Neural cell (in vitro differentiated cells): ENCODE measurements at regions not wholly inside any gene's neighbourhood (a gene's known extent, or its start where the extent isn't known, plus 50 kb on each side); places are given as distances from the start of the nearest gene placed in this dataset.

Experiments
- H2AFZ ChIP-seq: fragments of 200-600, 300-800 bp; sonication (generic), shearing (Covaris generic); 2 replicates; pipeline ENCODE4 v1.6.0; 2014; ENCODE audit warnings: low read depth, mild to moderate bottlenecking, antibody characterized with exemption, low read length, moderate library complexity
- H3F3A ChIP-seq: fragments of 200-600 bp; shearing (Covaris generic); 2 replicates; pipeline ENCODE4 v1.6.1; 2016; ENCODE audit warnings: mild to moderate bottlenecking, moderate library complexity, mixed read lengths, antibody characterized with exemption, low read length; ENCODE audit not compliant: insufficient read depth, poor library complexity, severe bottlenecking
- H3K27ac ChIP-seq: fragments of 200-600, 300-800 bp; sonication (generic), shearing (Covaris generic); 2 replicates; pipeline ENCODE4 v1.5.1; 2014; ENCODE audit warnings: mild to moderate bottlenecking, low read length, moderate library complexity
- H3K27me3 ChIP-seq: fragments of 300-800, 200-600 bp; sonication (generic), shearing (Covaris generic); 2 replicates; pipeline ENCODE4 v1.6.0; 2014; ENCODE audit warnings: mild to moderate bottlenecking, low read depth, low read length, moderate library complexity; ENCODE audit not compliant: insufficient read depth
- H3K36me3 ChIP-seq: fragments of 300-800, 200-600 bp; sonication (generic), shearing (Covaris generic); 2 replicates; pipeline ENCODE4 v1.5.1; 2014; ENCODE audit warnings: mild to moderate bottlenecking, antibody characterized with exemption, low read length, moderate library complexity; ENCODE audit not compliant: insufficient read depth
- H3K4me2 ChIP-seq: fragments of 300-800, 200-600 bp; sonication (generic), shearing (Covaris generic); 2 replicates; pipeline ENCODE4 v1.6.0; 2014; ENCODE audit warnings: mild to moderate bottlenecking, low read length
- H3K4me3 ChIP-seq: fragments of 300-800, 200-600 bp; sonication (generic), shearing (Covaris generic); 2 replicates; pipeline ENCODE4 v1.5.1; 2014; ENCODE audit warnings: mild to moderate bottlenecking, low read length, moderate library complexity
- H3K79me2 ChIP-seq: fragments of 200-600 bp; shearing (Covaris generic); replicated peaks from 2 replicates; pipeline ENCODE4 v1.6.0; 2014; ENCODE audit warnings: mild to moderate bottlenecking, low read length, moderate library complexity; ENCODE audit not compliant: insufficient read depth
- H3K9ac ChIP-seq: fragments of 300-800, 200-600 bp; sonication (generic), shearing (Covaris generic); 2 replicates; pipeline ENCODE4 v1.6.1; 2016; ENCODE audit warnings: mild to moderate bottlenecking, low read length, mixed read lengths
- H3K9me2 ChIP-seq: fragments of 200-600 bp; shearing (Covaris generic); 2 replicates; pipeline ENCODE4 v1.6.1; 2016; ENCODE audit warnings: mild to moderate bottlenecking, low read length, mixed read lengths; ENCODE audit not compliant: insufficient read depth
- H3K9me3 ChIP-seq: fragments of 200-600, 300-800 bp; sonication (generic), shearing (Covaris generic); 2 replicates; pipeline ENCODE4 v1.6.1; 2016; ENCODE audit warnings: mild to moderate bottlenecking, mixed run types, low read length, moderate library complexity, mixed read lengths
- H4K20me1 ChIP-seq: fragments of 200-600 bp; shearing (Covaris generic); 2 replicates; pipeline ENCODE4 v1.6.1; 2016; ENCODE audit warnings: mild to moderate bottlenecking, mixed run types; ENCODE audit not compliant: insufficient read depth
- EP300 ChIP-seq: fragments of 450-650 bp; conservative IDR thresholded peaks from 2 replicates; pipeline ENCODE4 v1.6.1; 2014; ENCODE audit warnings: antibody characterized with exemption, mild to moderate bottlenecking, moderate library complexity; ENCODE audit not compliant: poor library complexity, severe bottlenecking
- EZH2 ChIP-seq: fragments of 200-600, 300-800 bp; shearing (Covaris generic), sonication (generic); IDR thresholded peaks from 2 replicates; pipeline ENCODE4 v1.6.1; 2014; ENCODE audit warnings: antibody characterized with exemption, low read length, borderline replicate concordance, mild to moderate bottlenecking; ENCODE audit not compliant: insufficient read depth, poor library complexity, severe bottlenecking
- MXI1 ChIP-seq: fragments of 450-650 bp; conservative IDR thresholded peaks from 2 replicates; pipeline ENCODE4 v1.6.1; 2014; ENCODE audit warnings: antibody characterized with exemption, mild to moderate bottlenecking; ENCODE audit not compliant: poor library complexity, severe bottlenecking
- POLR2AphosphoS5 ChIP-seq: IDR thresholded peaks from 2 replicates; pipeline ENCODE4 v1.6.1; 2012
- RAD21 ChIP-seq: fragments of 450-650 bp; conservative IDR thresholded peaks from 2 replicates; pipeline ENCODE4 v1.6.1; 2014; ENCODE audit warnings: antibody characterized with exemption, mild to moderate bottlenecking, moderate library complexity
- SMC3 ChIP-seq: fragments of 450-650 bp; conservative IDR thresholded peaks from 2 replicates; pipeline ENCODE4 v1.6.1; 2014; ENCODE audit warnings: antibody characterized with exemption, mild to moderate bottlenecking, moderate library complexity; ENCODE audit not compliant: poor library complexity
- TAF1 ChIP-seq: IDR thresholded peaks from 2 replicates; pipeline ENCODE4 v1.6.1; 2012; ENCODE audit warnings: low read depth
- TF ChIP-seq, protein P1 (sequence below): IDR thresholded peaks from 2 replicates; pipeline ENCODE4 v1.6.1; 2012; ENCODE audit warnings: borderline replicate concordance
- TF ChIP-seq, protein P2 (sequence below): fragments of 450-650 bp; IDR thresholded peaks from 2 replicates; pipeline ENCODE4 v1.5.1; 2014; ENCODE audit warnings: antibody characterized with exemption, mild to moderate bottlenecking, moderate library complexity; ENCODE audit not compliant: poor library complexity, severe bottlenecking

DNA sequence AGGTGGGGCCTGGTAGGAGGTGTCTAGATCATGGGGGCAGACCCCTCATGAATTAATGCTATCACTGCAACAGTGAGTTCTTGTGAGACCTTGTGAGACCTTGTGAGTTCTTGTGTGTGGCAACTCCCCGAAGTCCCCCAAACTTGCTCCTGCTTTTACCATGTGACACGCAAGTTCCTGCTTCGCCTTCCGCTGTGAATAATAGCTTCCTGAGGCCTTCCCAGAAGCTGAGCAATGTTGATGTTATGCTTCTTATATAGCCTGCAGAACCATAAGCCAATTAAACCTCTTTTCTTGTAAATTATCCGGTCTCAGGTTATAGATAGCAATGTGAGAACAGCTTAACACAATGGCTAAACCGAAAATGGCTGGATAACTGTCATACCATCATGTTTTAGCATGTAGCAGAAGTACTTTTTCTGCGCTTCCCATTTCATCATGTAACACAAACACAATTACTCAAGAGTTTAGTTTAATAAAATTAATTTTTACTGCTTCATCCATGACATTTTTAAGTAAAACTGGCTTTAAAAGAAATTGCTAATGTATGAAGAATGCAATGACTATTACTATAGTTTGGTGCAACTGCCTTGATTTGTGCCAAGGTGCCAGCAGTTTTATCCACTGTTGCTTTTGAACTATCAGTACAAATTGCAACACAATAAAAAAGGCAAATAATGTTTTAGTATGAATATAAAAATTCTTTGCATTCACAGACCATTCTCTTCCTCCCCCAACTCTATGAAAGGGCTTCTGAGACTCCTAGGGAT, 87.7 kb upstream of the TMEM168 start:
- H3K9me3 ChIP-seq, result no peaks in the 10 kb centered on the region
- H3K4me2 ChIP-seq, result no peak overlapping the region
- H3F3A ChIP-seq, result no peaks in the 10 kb centered on the region
- H3K4me3 ChIP-seq, result no peak overlapping the region
- TF ChIP-seq EZH2, result no peak
- TF ChIP-seq SMC3, result no peak
- TF ChIP-seq, protein P1, sequence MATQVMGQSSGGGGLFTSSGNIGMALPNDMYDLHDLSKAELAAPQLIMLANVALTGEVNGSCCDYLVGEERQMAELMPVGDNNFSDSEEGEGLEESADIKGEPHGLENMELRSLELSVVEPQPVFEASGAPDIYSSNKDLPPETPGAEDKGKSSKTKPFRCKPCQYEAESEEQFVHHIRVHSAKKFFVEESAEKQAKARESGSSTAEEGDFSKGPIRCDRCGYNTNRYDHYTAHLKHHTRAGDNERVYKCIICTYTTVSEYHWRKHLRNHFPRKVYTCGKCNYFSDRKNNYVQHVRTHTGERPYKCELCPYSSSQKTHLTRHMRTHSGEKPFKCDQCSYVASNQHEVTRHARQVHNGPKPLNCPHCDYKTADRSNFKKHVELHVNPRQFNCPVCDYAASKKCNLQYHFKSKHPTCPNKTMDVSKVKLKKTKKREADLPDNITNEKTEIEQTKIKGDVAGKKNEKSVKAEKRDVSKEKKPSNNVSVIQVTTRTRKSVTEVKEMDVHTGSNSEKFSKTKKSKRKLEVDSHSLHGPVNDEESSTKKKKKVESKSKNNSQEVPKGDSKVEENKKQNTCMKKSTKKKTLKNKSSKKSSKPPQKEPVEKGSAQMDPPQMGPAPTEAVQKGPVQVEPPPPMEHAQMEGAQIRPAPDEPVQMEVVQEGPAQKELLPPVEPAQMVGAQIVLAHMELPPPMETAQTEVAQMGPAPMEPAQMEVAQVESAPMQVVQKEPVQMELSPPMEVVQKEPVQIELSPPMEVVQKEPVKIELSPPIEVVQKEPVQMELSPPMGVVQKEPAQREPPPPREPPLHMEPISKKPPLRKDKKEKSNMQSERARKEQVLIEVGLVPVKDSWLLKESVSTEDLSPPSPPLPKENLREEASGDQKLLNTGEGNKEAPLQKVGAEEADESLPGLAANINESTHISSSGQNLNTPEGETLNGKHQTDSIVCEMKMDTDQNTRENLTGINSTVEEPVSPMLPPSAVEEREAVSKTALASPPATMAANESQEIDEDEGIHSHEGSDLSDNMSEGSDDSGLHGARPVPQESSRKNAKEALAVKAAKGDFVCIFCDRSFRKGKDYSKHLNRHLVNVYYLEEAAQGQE, result no peak
- no peak for TF ChIP-seq POLR2AphosphoS5
- no peak for TF ChIP-seq TAF1
- no peak for TF ChIP-seq RAD21
- TF ChIP-seq, protein P2, sequence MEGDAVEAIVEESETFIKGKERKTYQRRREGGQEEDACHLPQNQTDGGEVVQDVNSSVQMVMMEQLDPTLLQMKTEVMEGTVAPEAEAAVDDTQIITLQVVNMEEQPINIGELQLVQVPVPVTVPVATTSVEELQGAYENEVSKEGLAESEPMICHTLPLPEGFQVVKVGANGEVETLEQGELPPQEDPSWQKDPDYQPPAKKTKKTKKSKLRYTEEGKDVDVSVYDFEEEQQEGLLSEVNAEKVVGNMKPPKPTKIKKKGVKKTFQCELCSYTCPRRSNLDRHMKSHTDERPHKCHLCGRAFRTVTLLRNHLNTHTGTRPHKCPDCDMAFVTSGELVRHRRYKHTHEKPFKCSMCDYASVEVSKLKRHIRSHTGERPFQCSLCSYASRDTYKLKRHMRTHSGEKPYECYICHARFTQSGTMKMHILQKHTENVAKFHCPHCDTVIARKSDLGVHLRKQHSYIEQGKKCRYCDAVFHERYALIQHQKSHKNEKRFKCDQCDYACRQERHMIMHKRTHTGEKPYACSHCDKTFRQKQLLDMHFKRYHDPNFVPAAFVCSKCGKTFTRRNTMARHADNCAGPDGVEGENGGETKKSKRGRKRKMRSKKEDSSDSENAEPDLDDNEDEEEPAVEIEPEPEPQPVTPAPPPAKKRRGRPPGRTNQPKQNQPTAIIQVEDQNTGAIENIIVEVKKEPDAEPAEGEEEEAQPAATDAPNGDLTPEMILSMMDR, result no peak
- no peak for TF ChIP-seq MXI1
- no peak for TF ChIP-seq EP300
- no peaks in the 10 kb centered on the region for H3K36me3 ChIP-seq
- no peak overlapping the region for H3K9ac ChIP-seq
- H4K20me1 ChIP-seq, result no peaks in the 10 kb centered on the region
- H3K9me2 ChIP-seq, result no peaks in the 10 kb centered on the region
- peaks cover 4% of the 10 kb centered on the region for H3K79me2 ChIP-seq
- no peaks in the 10 kb centered on the region for H3K27me3 ChIP-seq
- no peak overlapping the region for H3K27ac ChIP-seq
- no peak overlapping the region for H2AFZ ChIP-seq

DNA sequence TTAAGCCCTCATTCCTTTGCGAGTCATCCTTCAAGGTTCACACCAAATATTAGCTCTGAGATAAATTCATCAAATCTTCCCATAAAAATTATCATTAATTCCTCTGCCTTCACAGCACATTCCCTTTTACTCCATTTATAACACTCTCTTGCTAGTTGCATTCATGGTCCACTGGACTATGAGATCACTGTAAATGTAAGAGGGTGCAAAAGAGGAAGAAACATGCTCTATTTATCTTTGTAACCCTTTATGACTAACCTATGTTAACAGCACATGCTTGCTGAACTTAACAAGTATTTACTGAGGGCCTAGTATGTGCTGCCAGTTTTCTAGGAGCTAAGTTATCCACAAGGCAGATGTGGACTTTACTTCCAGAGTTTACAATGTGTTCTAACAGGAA, 86.7 kb upstream of the TMEM168 start:
- TF ChIP-seq POLR2AphosphoS5 (no peak), MXI1 (no peak), EZH2 (no peak), SMC3 (no peak), TAF1 (no peak), EP300 (no peak)
- TF ChIP-seq, protein P1, result no peak
- Histone ChIP-seq H3K27me3 (no peaks in the 10 kb centered on the region), H3K4me3 (no peak overlapping the region), H3K4me2 (no peak overlapping the region), H3F3A (no peaks in the 10 kb centered on the region), H3K36me3 (no peaks in the 10 kb centered on the region), H2AFZ (no peak overlapping the region), H3K27ac (no peak overlapping the region), H3K79me2 (peaks cover 6% of the 10 kb centered on the region), H3K9ac (no peak overlapping the region), H4K20me1 (no peaks in the 10 kb centered on the region), H3K9me3 (no peaks in the 10 kb centered on the region), H3K9me2 (no peaks in the 10 kb centered on the region)
